ENCODE measurements at regions not wholly inside any gene's neighbourhood (a gene's known extent, or its start where the extent isn't known, plus 50 kb on each side); places are given as distances from the start of the nearest gene placed in this dataset.

DNA sequence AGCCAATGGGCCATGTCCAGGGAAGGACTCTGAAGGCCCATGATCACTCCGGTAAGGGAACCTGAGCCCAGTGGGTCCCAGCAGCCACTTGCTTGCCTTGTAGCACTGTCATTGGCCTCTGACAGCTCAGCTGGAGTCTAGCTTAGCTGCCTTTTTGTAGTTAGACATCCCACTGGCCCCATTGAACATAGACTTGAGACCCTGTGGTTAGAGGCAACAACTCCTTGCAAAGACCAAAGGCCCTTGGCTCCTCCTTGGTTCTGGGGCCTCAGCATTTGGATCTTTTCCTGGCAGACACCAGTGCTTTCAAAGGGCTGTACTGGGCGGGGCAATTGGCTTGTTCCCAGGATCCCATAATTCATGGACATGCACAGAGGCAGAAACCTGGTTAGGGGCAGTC lies 321.2 kb downstream of the CXCL12 start:
- TF ChIP-seq POLR2AphosphoS5 (IDR thresholded peaks at IDR 0.05) = no peak
- TF ChIP-seq, protein P1, sequence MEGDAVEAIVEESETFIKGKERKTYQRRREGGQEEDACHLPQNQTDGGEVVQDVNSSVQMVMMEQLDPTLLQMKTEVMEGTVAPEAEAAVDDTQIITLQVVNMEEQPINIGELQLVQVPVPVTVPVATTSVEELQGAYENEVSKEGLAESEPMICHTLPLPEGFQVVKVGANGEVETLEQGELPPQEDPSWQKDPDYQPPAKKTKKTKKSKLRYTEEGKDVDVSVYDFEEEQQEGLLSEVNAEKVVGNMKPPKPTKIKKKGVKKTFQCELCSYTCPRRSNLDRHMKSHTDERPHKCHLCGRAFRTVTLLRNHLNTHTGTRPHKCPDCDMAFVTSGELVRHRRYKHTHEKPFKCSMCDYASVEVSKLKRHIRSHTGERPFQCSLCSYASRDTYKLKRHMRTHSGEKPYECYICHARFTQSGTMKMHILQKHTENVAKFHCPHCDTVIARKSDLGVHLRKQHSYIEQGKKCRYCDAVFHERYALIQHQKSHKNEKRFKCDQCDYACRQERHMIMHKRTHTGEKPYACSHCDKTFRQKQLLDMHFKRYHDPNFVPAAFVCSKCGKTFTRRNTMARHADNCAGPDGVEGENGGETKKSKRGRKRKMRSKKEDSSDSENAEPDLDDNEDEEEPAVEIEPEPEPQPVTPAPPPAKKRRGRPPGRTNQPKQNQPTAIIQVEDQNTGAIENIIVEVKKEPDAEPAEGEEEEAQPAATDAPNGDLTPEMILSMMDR (IDR thresholded peaks at IDR 0.05 in 8 of 11, conservative IDR thresholded peaks at IDR 0.05 in 3 of 11) = no peak
